ENCODE measurements at regions not wholly inside any gene's neighbourhood (a gene's known extent, or its start where the extent isn't known, plus 50 kb on each side); places are given as distances from the start of the nearest gene placed in this dataset.

GRCh38 chr9:31605164-31605563 lies 779.3 kb upstream of the ACO1 start:
- H2BK120ac ChIP-seq (ENCODE audit: insufficient read depth, low read length, poor library complexity): no peak overlapping the region
- no peak overlapping the region for H3K4ac ChIP-seq (ENCODE audit: low read depth, low read length)
- no peaks in the 10 kb centered on the region for H3K4me1 ChIP-seq (ENCODE audit: control insufficient read depth in 1 of 2, insufficient read depth in 2 of 2, low read length in 2 of 2)
- no peak overlapping the region for H2AK5ac ChIP-seq (ENCODE audit: low read length)
- WGBS (ENCODE audit: extremely low coverage, insufficient coverage, insufficient read length): no CpG with 5 or more reads among the region's 2 CpGs
- H2BK5ac ChIP-seq (ENCODE audit: low read depth, low read length, poor library complexity): no peak overlapping the region
- no peak overlapping the region for H3K4me3 ChIP-seq (ENCODE audit: low read depth, low read length)
- no peaks in the 10 kb centered on the region for H3K79me1 ChIP-seq (ENCODE audit: low read length)
- H3K79me2 ChIP-seq (ENCODE audit: control insufficient read depth, insufficient read depth, low read length, poor library complexity): no peaks in the 10 kb centered on the region
- H2AFZ ChIP-seq (ENCODE audit: insufficient read depth, low read length, poor library complexity): no peak overlapping the region
- no peak overlapping the region for H4K91ac ChIP-seq (ENCODE audit: low read depth, low read length)
- H3K27ac ChIP-seq (ENCODE audit: low read depth, low read length): no peak overlapping the region
- H4K8ac ChIP-seq (ENCODE audit: low read depth, low read length): no peak overlapping the region
- no peak for DNase-seq
- H4K12ac ChIP-seq (ENCODE audit: low read depth, low read length): no peak overlapping the region
- H3K36me3 ChIP-seq (ENCODE audit: control insufficient read depth in 1 of 2, insufficient read depth in 2 of 2, low read length in 2 of 2): no peaks in the 10 kb centered on the region
- no peaks in the 10 kb centered on the region for H3K27me3 ChIP-seq (ENCODE audit: insufficient read depth, low read length)
- no peak overlapping the region for H3K9ac ChIP-seq (ENCODE audit: low read length)
- no peak overlapping the region for H3K18ac ChIP-seq (ENCODE audit: low read length)
- no peak overlapping the region for H3K23ac ChIP-seq (ENCODE audit: low read length)
- H2BK12ac ChIP-seq (ENCODE audit: low read length): no peak overlapping the region
- no peak overlapping the region for H3K14ac ChIP-seq (ENCODE audit: low read length)
- no peaks in the 10 kb centered on the region for H3K9me3 ChIP-seq (ENCODE audit: insufficient read depth, low read depth, low read length)
- H3K4me2 ChIP-seq (ENCODE audit: low read length): no peak overlapping the region

- no CpG with 5 or more reads among the region's 1 CpG for WGBS (ENCODE audit: extremely low coverage, insufficient coverage, insufficient read length)
- H2BK5ac ChIP-seq (ENCODE audit: low read depth, low read length, poor library complexity): no peak overlapping the region
These were observed 777.8 kb upstream of the ACO1 start for GRCh38 chr9:31606678-31607077.

GRCh38 chr9:31608416-31608815 lies 776.0 kb upstream of the ACO1 start:
- H4K12ac ChIP-seq (ENCODE audit: low read depth, low read length): no peak overlapping the region

More at GRCh38 chr9:31606678-31607077, 777.8 kb upstream of the ACO1 start:
- H3K79me2 ChIP-seq (ENCODE audit: control insufficient read depth, insufficient read depth, low read length, poor library complexity): no peaks in the 10 kb centered on the region
- H3K27me3 ChIP-seq (ENCODE audit: insufficient read depth, low read length): no peaks in the 10 kb centered on the region
- no peak overlapping the region for H3K4ac ChIP-seq (ENCODE audit: low read depth, low read length)
- no peaks in the 10 kb centered on the region for H3K79me1 ChIP-seq (ENCODE audit: low read length)
- no peak overlapping the region for H3K4me2 ChIP-seq (ENCODE audit: low read length)
- H3K18ac ChIP-seq (ENCODE audit: low read length): no peak overlapping the region
- H3K4me3 ChIP-seq (ENCODE audit: low read depth, low read length): no peak overlapping the region
- H3K4me1 ChIP-seq (ENCODE audit: control insufficient read depth in 1 of 2, insufficient read depth in 2 of 2, low read length in 2 of 2): no peaks in the 10 kb centered on the region
- no peaks in the 10 kb centered on the region for H3K9me3 ChIP-seq (ENCODE audit: insufficient read depth, low read depth, low read length)
- H3K36me3 ChIP-seq (ENCODE audit: control insufficient read depth in 1 of 2, insufficient read depth in 2 of 2, low read length in 2 of 2): no peaks in the 10 kb centered on the region
- no peak overlapping the region for H2BK120ac ChIP-seq (ENCODE audit: insufficient read depth, low read length, poor library complexity)
- no peak overlapping the region for H2AK5ac ChIP-seq (ENCODE audit: low read length)
- H2BK12ac ChIP-seq (ENCODE audit: low read length): no peak overlapping the region
- H3K23ac ChIP-seq (ENCODE audit: low read length): no peak overlapping the region
- H4K8ac ChIP-seq (ENCODE audit: low read depth, low read length): no peak overlapping the region
- H4K91ac ChIP-seq (ENCODE audit: low read depth, low read length): no peak overlapping the region
- no peak overlapping the region for H3K14ac ChIP-seq (ENCODE audit: low read length)
- H3K9ac ChIP-seq (ENCODE audit: low read length): no peak overlapping the region
- no peak overlapping the region for H2AFZ ChIP-seq (ENCODE audit: insufficient read depth, low read length, poor library complexity)
- no peak for DNase-seq
- no peak overlapping the region for H4K12ac ChIP-seq (ENCODE audit: low read depth, low read length)
- no peak overlapping the region for H3K27ac ChIP-seq (ENCODE audit: low read depth, low read length)

GRCh38 chr9:31608881-31609280 lies 775.6 kb upstream of the ACO1 start:
- Histone ChIP-seq H2BK120ac (ENCODE audit: insufficient read depth, low read length, poor library complexity) (no peak overlapping the region), H3K23ac (ENCODE audit: low read length) (no peak overlapping the region), H2AFZ (ENCODE audit: insufficient read depth, low read length, poor library complexity) (no peak overlapping the region), H2BK12ac (ENCODE audit: low read length) (no peak overlapping the region), H3K4me1 (ENCODE audit: control insufficient read depth in 1 of 2, insufficient read depth in 2 of 2, low read length in 2 of 2) (no peaks in the 10 kb centered on the region), H3K14ac (ENCODE audit: low read length) (no peak overlapping the region), H2AK5ac (ENCODE audit: low read length) (no peak overlapping the region), H3K4ac (ENCODE audit: low read depth, low read length) (no peak overlapping the region), H3K27ac (ENCODE audit: low read depth, low read length) (no peak overlapping the region), H3K4me2 (ENCODE audit: low read length) (no peak overlapping the region), H3K9me3 (ENCODE audit: insufficient read depth, low read depth, low read length) (no peaks in the 10 kb centered on the region), H3K9ac (ENCODE audit: low read length) (no peak overlapping the region), H4K8ac (ENCODE audit: low read depth, low read length) (no peak overlapping the region), H3K27me3 (ENCODE audit: insufficient read depth, low read length) (no peaks in the 10 kb centered on the region), H3K79me1 (ENCODE audit: low read length) (no peaks in the 10 kb centered on the region), H2BK5ac (ENCODE audit: low read depth, low read length, poor library complexity) (no peak overlapping the region), H3K18ac (ENCODE audit: low read length) (no peak overlapping the region), H4K12ac (ENCODE audit: low read depth, low read length) (no peak overlapping the region), H3K79me2 (ENCODE audit: control insufficient read depth, insufficient read depth, low read length, poor library complexity) (no peaks in the 10 kb centered on the region), H3K4me3 (ENCODE audit: low read depth, low read length) (no peak overlapping the region), H4K91ac (ENCODE audit: low read depth, low read length) (no peak overlapping the region), H3K36me3 (ENCODE audit: control insufficient read depth in 1 of 2, insufficient read depth in 2 of 2, low read length in 2 of 2) (no peaks in the 10 kb centered on the region)
- no peak for DNase-seq
- no CpG with 5 or more reads among the region's 1 CpG for WGBS (ENCODE audit: extremely low coverage, insufficient coverage, insufficient read length)

More at GRCh38 chr9:31608416-31608815, 776.0 kb upstream of the ACO1 start:
- no peak overlapping the region for H3K4me3 ChIP-seq (ENCODE audit: low read depth, low read length)
- no peak overlapping the region for H3K27ac ChIP-seq (ENCODE audit: low read depth, low read length)
- H3K23ac ChIP-seq (ENCODE audit: low read length): no peak overlapping the region
- H2BK12ac ChIP-seq (ENCODE audit: low read length): no peak overlapping the region
- H3K14ac ChIP-seq (ENCODE audit: low read length): no peak overlapping the region
- no peak overlapping the region for H3K9ac ChIP-seq (ENCODE audit: low read length)
- H2AFZ ChIP-seq (ENCODE audit: insufficient read depth, low read length, poor library complexity): no peak overlapping the region
- H3K36me3 ChIP-seq (ENCODE audit: control insufficient read depth in 1 of 2, insufficient read depth in 2 of 2, low read length in 2 of 2): no peaks in the 10 kb centered on the region
- H3K4ac ChIP-seq (ENCODE audit: low read depth, low read length): no peak overlapping the region
- H2BK5ac ChIP-seq (ENCODE audit: low read depth, low read length, poor library complexity): no peak overlapping the region
- H3K18ac ChIP-seq (ENCODE audit: low read length): no peak overlapping the region
- no peaks in the 10 kb centered on the region for H3K4me1 ChIP-seq (ENCODE audit: control insufficient read depth in 1 of 2, insufficient read depth in 2 of 2, low read length in 2 of 2)
- no peak overlapping the region for H4K91ac ChIP-seq (ENCODE audit: low read depth, low read length)
- H3K79me2 ChIP-seq (ENCODE audit: control insufficient read depth, insufficient read depth, low read length, poor library complexity): no peaks in the 10 kb centered on the region
- H3K27me3 ChIP-seq (ENCODE audit: insufficient read depth, low read length): no peaks in the 10 kb centered on the region
- DNase-seq: no peak
- no peak overlapping the region for H2BK120ac ChIP-seq (ENCODE audit: insufficient read depth, low read length, poor library complexity)
- no peak overlapping the region for H2AK5ac ChIP-seq (ENCODE audit: low read length)
- H3K4me2 ChIP-seq (ENCODE audit: low read length): no peak overlapping the region
- H4K8ac ChIP-seq (ENCODE audit: low read depth, low read length): no peak overlapping the region
- no peaks in the 10 kb centered on the region for H3K79me1 ChIP-seq (ENCODE audit: low read length)
- H3K9me3 ChIP-seq (ENCODE audit: insufficient read depth, low read depth, low read length): no peaks in the 10 kb centered on the region
